Tibial artery (tissue), 4 donors: ENCODE measurements at regions not wholly inside any gene's neighbourhood (a gene's known extent, or its start where the extent isn't known, plus 50 kb on each side); places are given as distances from the start of the nearest gene placed in this dataset.

ENCODE experiments used
- DNase-seq, 2 donors: peaks; one replicate each; pipeline ENCODE4 v3.0.0-alpha.2; 2019
- H3K27ac ChIP-seq, 2 donors: fragments of 200-600 bp; sonication (generic) in 1 of 2; 1 replicate in 1 of 2; 2 replicates in 1 of 2; pipeline ENCODE4 v1.5.1; 2018 to 2019; ENCODE audit warnings: mild to moderate bottlenecking in 1 of 2
- H3K27me3 ChIP-seq, 2 donors: fragments of 200-600 bp; sonication (generic) in 1 of 2; one replicate each; pipeline versions ENCODE4 v1.5.1 to v1.6.0; 2016 to 2019
- H3K36me3 ChIP-seq, 3 donors: fragments of 200-600 bp; sonication (generic) in 2 of 3; one replicate each; pipeline ENCODE4 v1.5.1; 2016 to 2019; ENCODE audit warnings: mild to moderate bottlenecking in 2 of 3
- H3K4me1 ChIP-seq, 4 donors: fragments of 200-600 bp; sonication (generic) in 2 of 4; 1 replicate in 3 of 4; 2 replicates in 1 of 4; pipeline ENCODE4 v1.5.1; 2016 to 2019
- H3K4me3 ChIP-seq, 2 donors: fragments of 200-600 bp; sonication (generic) in 1 of 2; 1 replicate in 1 of 2; 2 replicates in 1 of 2; pipeline ENCODE4 v1.5.1; 2018 to 2019; ENCODE audit warnings: mild to moderate bottlenecking in 2 of 2
- H3K9me3 ChIP-seq, 3 donors: fragments of 200-600 bp; sonication (generic) in 1 of 3; one replicate each; pipeline ENCODE4 v1.5.1; 2016 to 2019
- CTCF ChIP-seq, 2 experiments: fragments of 200-600 bp in 1 of 2; fragments of 450-650 bp in 1 of 2; IDR thresholded peaks; one replicate each; pipeline ENCODE4 v1.5.1; 2017 to 2019; ENCODE audit warnings: antibody characterized with exemption in 2 of 2, mild to moderate bottlenecking in 1 of 2, moderate library complexity in 1 of 2
- intact Hi-C: fragments of 100-400 bp; cut with DNase I; formaldehyde crosslinking; loops from one replicate; pipeline ENCODE4 v1.15.0; 2023; ENCODE audit warnings: low total_unique reads

- no peak for TF ChIP-seq CTCF (IDR thresholded peaks at IDR 0.05)
- Histone ChIP-seq H3K9me3 (no peaks in the 10 kb centered on the region), H3K27ac (no peak overlapping the region), H3K4me1 (no peaks in the 10 kb centered on the region), H3K36me3 (no peaks in the 10 kb centered on the region), H3K27me3 (no peaks in the 10 kb centered on the region), H3K4me3 (no peak overlapping the region)
- DNase-seq, result no peak
- intact Hi-C loops, result no loop called here
These were observed 400.9 kb upstream of the FGF13 start for GRCh38 chrX:139112432-139112831.

- DNase-seq, result no peak
- no peaks in the 10 kb centered on the region for H3K36me3 ChIP-seq
These were observed 394.6 kb upstream of the FGF13 start for GRCh38 chrX:139106069-139106468.

GRCh38 chrX:139094671-139095592, 383.4 kb upstream of the FGF13 start:
- no peaks in the 10 kb centered on the region for H3K27me3 ChIP-seq
- no peaks in the 10 kb centered on the region for H3K4me1 ChIP-seq
- H3K4me3 ChIP-seq, result no peak overlapping the region
- no peak overlapping the region for H3K27ac ChIP-seq
- DNase-seq, result no peak
- H3K9me3 ChIP-seq, result no peaks in the 10 kb centered on the region
- intact Hi-C loops, result no loop called here
- TF ChIP-seq CTCF (IDR thresholded peaks at IDR 0.05), result no peak
- H3K36me3 ChIP-seq, result no peaks in the 10 kb centered on the region

More at GRCh38 chrX:139106069-139106468, 394.6 kb upstream of the FGF13 start:
- TF ChIP-seq CTCF (IDR thresholded peaks at IDR 0.05), result no peak
- Histone ChIP-seq H3K27ac (no peak overlapping the region), H3K4me1 (no peaks in the 10 kb centered on the region), H3K4me3 (no peak overlapping the region), H3K9me3 (no peaks in the 10 kb centered on the region), H3K27me3 (no peaks in the 10 kb centered on the region)
- intact Hi-C loops, result no loop called here

- H3K27me3 ChIP-seq, result no peaks in the 10 kb centered on the region
- H3K4me3 ChIP-seq, result no peak overlapping the region
- no peaks in the 10 kb centered on the region for H3K4me1 ChIP-seq
- no peak overlapping the region for H3K27ac ChIP-seq
- DNase-seq, result no peak
- intact Hi-C loops, result no loop called here
- TF ChIP-seq CTCF (IDR thresholded peaks at IDR 0.05), result no peak
- no peaks in the 10 kb centered on the region for H3K9me3 ChIP-seq
- H3K36me3 ChIP-seq, result no peaks in the 10 kb centered on the region
These were observed 381.7 kb upstream of the FGF13 start for GRCh38 chrX:139093201-139093600.

GRCh38 chrX:139091878-139092277, 380.4 kb upstream of the FGF13 start:
- intact Hi-C loops, result no loop called here
- TF ChIP-seq CTCF (IDR thresholded peaks at IDR 0.05), result no peak

More at GRCh38 chrX:139091878-139092277, 380.4 kb upstream of the FGF13 start:
- H3K27ac ChIP-seq, result no peak overlapping the region
- no peaks in the 10 kb centered on the region for H3K27me3 ChIP-seq
- DNase-seq, result no peak
- no peak overlapping the region for H3K4me3 ChIP-seq
- no peaks in the 10 kb centered on the region for H3K9me3 ChIP-seq
- H3K36me3 ChIP-seq, result no peaks in the 10 kb centered on the region
- no peaks in the 10 kb centered on the region for H3K4me1 ChIP-seq
